Hepatocyte (in vitro differentiated cells): ENCODE measurements at regions not wholly inside any gene's neighbourhood (a gene's known extent, or its start where the extent isn't known, plus 50 kb on each side); places are given as distances from the start of the nearest gene placed in this dataset.

Experiments used
- DNase-seq: peaks from one replicate; pipeline ENCODE4 v3.0.0-alpha.2; 2016; ENCODE audit warnings: low spot score
- H2AFZ ChIP-seq: fragments of 200-600 bp; sonication (generic); 2 replicates; pipeline ENCODE4 v1.6.0; 2016; ENCODE audit warnings: antibody characterized with exemption, mild to moderate bottlenecking
- H3K27ac ChIP-seq: fragments of 200-600 bp; sonication (generic); 2 replicates; pipeline ENCODE4 v1.5.1; 2016; ENCODE audit warnings: mild to moderate bottlenecking
- H3K27me3 ChIP-seq: fragments of 200-600 bp; sonication (generic); 2 replicates; pipeline ENCODE4 v1.6.1; 2016
- H3K36me3 ChIP-seq: fragments of 200-600 bp; sonication (generic); replicated peaks from 2 replicates; pipeline ENCODE4 v1.5.1; 2016; ENCODE audit warnings: low read depth; ENCODE audit not compliant: insufficient read depth
- H3K4me1 ChIP-seq: fragments of 200-600 bp; sonication (generic); 2 replicates; pipeline ENCODE4 v1.5.1; 2016; ENCODE audit warnings: mild to moderate bottlenecking, moderate library complexity; ENCODE audit not compliant: insufficient read depth
- H3K4me2 ChIP-seq: fragments of 200-600 bp; sonication (generic); 2 replicates; pipeline ENCODE4 v1.6.0; 2016
- H3K4me3 ChIP-seq: fragments of 200-600 bp; sonication (generic); 2 replicates; pipeline ENCODE4 v1.5.1; 2016; ENCODE audit warnings: mild to moderate bottlenecking
- H3K79me2 ChIP-seq: fragments of 200-600 bp; sonication (generic); 2 replicates; pipeline ENCODE4 v1.6.0; 2017; ENCODE audit warnings: mild to moderate bottlenecking
- H3K9me2 ChIP-seq: fragments of 200-600 bp; sonication (generic); replicated peaks from 2 replicates; pipeline ENCODE4 v1.6.0; 2017; ENCODE audit warnings: mild to moderate bottlenecking; ENCODE audit not compliant: insufficient read depth
- H3K9me3 ChIP-seq: fragments of 200-600 bp; sonication (generic); 2 replicates; pipeline ENCODE4 v1.5.1; 2016; ENCODE audit warnings: low read depth, mild to moderate bottlenecking
- H4K20me1 ChIP-seq: fragments of 200-600 bp; sonication (generic); 2 replicates; pipeline ENCODE4 v1.6.0; 2016; ENCODE audit warnings: mild to moderate bottlenecking; ENCODE audit not compliant: insufficient read depth, poor library complexity, severe bottlenecking
- CTCF ChIP-seq: fragments of 200-600 bp; sonication (generic); IDR thresholded peaks from 2 replicates; pipeline ENCODE4 v1.5.1; 2016; ENCODE audit warnings: antibody characterized with exemption, mild to moderate bottlenecking; ENCODE audit not compliant: poor library complexity
- EZH2 ChIP-seq: fragments of 200-600 bp; sonication (generic); IDR thresholded peaks from 2 replicates; pipeline ENCODE4 v1.6.1; 2016; ENCODE audit warnings: antibody characterized with exemption, mild to moderate bottlenecking, borderline replicate concordance
- EZH2phosphoT487 ChIP-seq: fragments of 200-600 bp; sonication (generic); IDR thresholded peaks from one replicate; pipeline ENCODE4 v1.6.1; 2018; ENCODE audit warnings: antibody characterized with exemption, mild to moderate bottlenecking, low read depth, moderate library complexity; ENCODE audit not compliant: unreplicated experiment, severe bottlenecking
- WGBS: methylation state at CpG from one replicate; pipeline ENCODE4 v1.1.6; 2016; ENCODE audit warnings: low lambda C conversion rate; ENCODE audit errors: missing lambda C conversion rate; 5-methylcytosine and 5-hydroxymethylcytosine counted together

- H4K20me1 ChIP-seq, result no peaks in the 10 kb centered on the region
- no peaks in the 10 kb centered on the region for H3K9me3 ChIP-seq
- peaks cover 3% of the 10 kb centered on the region for H3K79me2 ChIP-seq
- H3K4me2 ChIP-seq, result no peak overlapping the region
- H3K27me3 ChIP-seq, result no peaks in the 10 kb centered on the region
- H2AFZ ChIP-seq, result no peak overlapping the region
- H3K27ac ChIP-seq, result no peak overlapping the region
- H3K9me2 ChIP-seq, result no peaks in the 10 kb centered on the region
- TF ChIP-seq EZH2phosphoT487 (no peak), CTCF (no peak), EZH2 (no peak)
- WGBS, result 92% methylated on average over 5 of the region's 5 CpGs
- H3K4me3 ChIP-seq, result no peak overlapping the region
- peaks cover 4% of the 10 kb centered on the region for H3K4me1 ChIP-seq
- DNase-seq, result no peak
- no peaks in the 10 kb centered on the region for H3K36me3 ChIP-seq
These were observed 50.2 kb upstream of the CDK1 start for GRCh38 chr10:60728056-60728455.

- Histone ChIP-seq H3K27ac (no peak overlapping the region), H3K4me1 (peaks cover 4% of the 10 kb centered on the region), H3K27me3 (no peaks in the 10 kb centered on the region), H3K4me3 (no peak overlapping the region), H3K9me3 (no peaks in the 10 kb centered on the region), H3K4me2 (no peak overlapping the region), H3K79me2 (peaks cover 3% of the 10 kb centered on the region), H4K20me1 (no peaks in the 10 kb centered on the region), H3K36me3 (no peaks in the 10 kb centered on the region), H3K9me2 (no peaks in the 10 kb centered on the region), H2AFZ (no peak overlapping the region)
- no peak for TF ChIP-seq CTCF
- no peak for TF ChIP-seq EZH2
- no peak for TF ChIP-seq EZH2phosphoT487
- DNase-seq, result no peak
These were observed 52.0 kb upstream of the CDK1 start for GRCh38 chr10:60726257-60726656.

DNA sequence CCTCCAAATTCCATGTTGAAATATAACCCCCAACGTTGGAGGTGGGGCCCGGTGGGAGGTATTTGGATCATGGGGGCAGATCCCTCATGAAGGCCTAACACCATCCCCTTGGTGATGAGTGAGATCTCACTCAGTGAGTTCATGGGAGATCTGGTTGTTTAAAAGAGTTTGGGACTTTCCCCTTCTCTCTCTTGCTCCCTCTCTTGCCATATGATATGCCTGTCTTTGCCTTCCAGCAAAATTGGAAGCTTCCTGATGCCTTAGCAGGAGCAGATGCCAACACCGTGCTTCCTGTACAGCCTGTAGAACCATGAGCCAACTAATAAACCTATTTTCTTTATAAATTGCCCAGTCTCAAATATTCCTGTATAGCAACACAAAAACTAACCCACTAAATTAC, 55.7 kb upstream of the CDK1 start:
- no peak overlapping the region for H2AFZ ChIP-seq
- TF ChIP-seq CTCF (no peak), EZH2 (no peak), EZH2phosphoT487 (no peak)
- no peaks in the 10 kb centered on the region for H3K27me3 ChIP-seq
- no peaks in the 10 kb centered on the region for H3K9me2 ChIP-seq
- WGBS, result 94% methylated on average over 3 of the region's 3 CpGs
- H3K4me2 ChIP-seq, result no peak overlapping the region
- no peaks in the 10 kb centered on the region for H3K9me3 ChIP-seq
- H3K79me2 ChIP-seq, result no peaks in the 10 kb centered on the region
- H3K4me1 ChIP-seq, result no peaks in the 10 kb centered on the region
- H3K36me3 ChIP-seq, result no peaks in the 10 kb centered on the region
- H4K20me1 ChIP-seq, result no peaks in the 10 kb centered on the region
- no peak for DNase-seq
- H3K4me3 ChIP-seq, result no peak overlapping the region
- no peak overlapping the region for H3K27ac ChIP-seq

GRCh38 chr10:60719721-60720120, 58.6 kb upstream of the CDK1 start:
- H4K20me1 ChIP-seq, result no peaks in the 10 kb centered on the region
- no peak for DNase-seq
- no peaks in the 10 kb centered on the region for H3K9me2 ChIP-seq
- H3K36me3 ChIP-seq, result no peaks in the 10 kb centered on the region
- TF ChIP-seq EZH2phosphoT487 (no peak), EZH2 (no peak), CTCF (no peak)
- no peaks in the 10 kb centered on the region for H3K79me2 ChIP-seq
- 64% methylated on average over 1 of the region's 1 CpG for WGBS
- no peaks in the 10 kb centered on the region for H3K27me3 ChIP-seq
- H2AFZ ChIP-seq, result no peak overlapping the region
- no peak overlapping the region for H3K4me3 ChIP-seq
- no peaks in the 10 kb centered on the region for H3K9me3 ChIP-seq
- no peaks in the 10 kb centered on the region for H3K4me1 ChIP-seq
- H3K4me2 ChIP-seq, result no peak overlapping the region
- no peak overlapping the region for H3K27ac ChIP-seq
